GM21447 (cell line): ENCODE measurements at regions not wholly inside any gene's neighbourhood (a gene's known extent, or its start where the extent isn't known, plus 50 kb on each side); places are given as distances from the start of the nearest gene placed in this dataset.
"Not testable (repeated sequence)": the region's sequence is repeated elsewhere in the genome, so short reads cannot be mapped to it uniquely, and the experiment has no call there.

Source experiments
- ATAC-seq: cut with Tn5 transposase; IDR thresholded peaks from one replicate; pipeline ENCODE4 v1.9.1; 2021; ENCODE audit not compliant: unreplicated experiment

GRCh38 chr17:12195418-12195817 is 174.7 kb downstream of the MAP2K4 start:
- ATAC-seq, result no peak

DNA sequence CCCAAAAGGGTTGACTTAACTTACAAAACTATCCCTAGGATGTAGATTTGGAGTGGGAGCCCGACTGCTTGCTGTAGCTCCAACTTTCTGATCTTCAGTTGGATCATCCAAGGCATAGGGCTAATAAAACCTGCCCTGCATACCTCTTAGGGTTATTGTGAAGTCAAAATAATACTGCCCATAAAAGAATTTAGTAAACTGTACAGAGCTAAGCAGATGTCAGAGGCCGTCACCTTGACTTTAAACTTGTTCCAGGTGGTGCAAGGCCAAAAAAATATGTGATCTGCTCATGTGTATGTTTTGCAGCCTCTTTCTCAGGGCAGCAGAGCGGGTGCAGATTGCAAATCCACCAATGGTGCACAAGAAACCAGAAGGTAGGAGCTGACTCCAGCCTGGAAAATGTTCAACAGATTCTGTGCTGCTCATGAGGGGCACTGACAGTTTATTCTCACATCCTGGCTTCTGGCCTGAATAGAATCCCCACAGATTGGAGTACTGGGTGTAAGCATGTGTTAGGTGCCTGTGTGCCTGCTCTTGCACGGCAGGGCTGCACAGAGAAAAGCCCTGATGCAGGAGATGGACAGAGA is 180.7 kb downstream of the MAP2K4 start:
- ATAC-seq, result no peak

- no peak for ATAC-seq
These were observed 189.0 kb downstream of the MAP2K4 start for GRCh38 chr17:12209632-12210191.

DNA sequence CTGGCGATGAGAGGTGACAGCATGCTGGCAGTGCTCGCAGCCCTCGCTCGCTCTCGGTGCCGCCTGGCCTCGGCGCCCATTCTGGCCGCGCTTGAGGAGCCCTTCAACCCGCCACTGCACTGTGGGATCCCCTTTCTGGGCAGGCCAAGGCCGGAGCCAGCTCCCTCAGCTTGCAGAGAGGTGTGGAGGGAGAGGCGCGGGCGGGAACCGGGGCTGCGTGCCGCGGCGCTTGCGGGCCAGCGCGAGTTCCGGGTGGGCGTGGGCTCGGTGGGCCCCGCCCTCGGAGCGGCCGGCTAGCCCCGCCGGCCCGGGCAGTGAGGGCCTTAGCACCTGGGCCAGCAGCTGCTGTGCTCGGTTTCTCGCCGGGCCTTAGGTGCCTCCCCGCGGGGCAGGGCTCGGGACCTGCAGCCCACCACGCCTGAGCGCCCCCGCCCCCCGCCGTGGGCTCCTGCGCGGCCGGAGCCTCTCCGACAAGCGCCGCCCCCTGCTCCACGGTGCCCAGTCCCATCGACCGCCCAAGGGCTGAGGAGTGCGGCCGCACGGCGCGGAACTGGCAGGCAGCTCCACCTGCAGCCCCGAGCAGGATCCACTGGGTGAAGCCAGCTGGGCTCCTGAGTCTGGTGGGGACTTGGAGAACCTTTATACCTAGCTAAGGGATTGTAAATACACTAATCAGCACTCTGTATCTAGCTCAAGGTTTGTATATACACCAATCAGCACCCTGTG is 200.2 kb downstream of the MAP2K4 start:
- not testable (repeated sequence) for ATAC-seq

GRCh38 chr17:12222392-12222791 is 201.7 kb downstream of the MAP2K4 start:
- no peak for ATAC-seq

- ATAC-seq, result no peak
These were observed 206.9 kb downstream of the MAP2K4 start for GRCh38 chr17:12227547-12227946.

- ATAC-seq, result no peak
These were observed 208.7 kb downstream of the MAP2K4 start for GRCh38 chr17:12229335-12229734.

DNA sequence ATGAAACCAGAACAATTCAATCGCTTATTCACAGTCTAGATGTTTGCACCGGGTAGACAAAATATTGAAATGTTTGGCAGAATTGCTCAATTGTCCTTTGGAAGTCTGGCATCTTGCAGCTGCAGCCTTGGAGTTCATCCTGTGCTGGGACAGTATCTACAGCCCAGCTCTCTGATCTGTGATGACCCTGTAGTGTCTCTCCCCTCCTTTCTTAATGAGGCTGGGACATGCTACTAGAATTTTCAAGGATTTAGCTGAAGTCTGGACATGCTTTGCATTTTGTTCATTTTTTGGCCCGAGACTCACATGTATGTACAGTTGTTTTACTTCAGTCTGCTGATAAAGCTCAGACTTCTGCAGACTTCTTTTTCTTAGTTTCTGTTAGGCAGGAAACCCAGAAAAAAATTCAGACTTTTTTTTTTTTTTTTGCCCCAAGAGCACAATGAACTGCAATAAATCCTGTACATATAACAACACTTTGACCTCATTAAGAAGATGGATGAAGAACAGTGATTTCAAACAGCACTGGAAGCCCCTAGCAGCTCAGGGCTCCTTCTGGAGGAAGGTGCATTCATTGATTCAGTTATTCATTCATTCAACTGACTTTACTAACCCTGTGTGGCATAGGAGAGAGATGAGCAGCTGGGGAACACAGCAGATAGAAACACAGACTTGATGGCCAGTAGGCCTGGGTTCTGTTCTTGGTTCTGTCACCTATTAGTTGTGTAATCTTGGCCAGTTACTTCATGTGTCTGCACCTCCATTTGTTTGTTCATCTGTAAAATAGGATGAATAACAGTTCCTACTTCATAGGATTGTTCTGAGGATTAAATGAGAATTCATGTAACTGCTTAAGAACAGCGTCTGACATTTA is 210.0 kb downstream of the MAP2K4 start:
- ATAC-seq, result no peak

DNA sequence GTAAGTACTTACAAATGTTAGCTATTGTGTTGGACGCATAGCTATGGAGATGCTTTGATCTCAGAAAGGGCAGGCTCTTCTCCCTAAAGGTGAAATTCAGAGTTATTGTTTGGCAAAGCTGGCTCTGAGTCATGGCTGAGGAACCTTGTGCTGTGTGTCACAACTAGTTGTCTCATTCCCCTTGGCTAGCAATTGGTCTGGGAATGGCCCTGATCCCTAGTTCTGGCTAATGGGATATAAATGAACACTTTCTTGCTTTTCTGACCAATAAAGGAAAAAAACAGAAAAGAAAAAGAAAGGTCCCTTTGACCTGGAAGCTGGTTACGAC is 210.6 kb downstream of the MAP2K4 start:
- no peak for ATAC-seq

DNA sequence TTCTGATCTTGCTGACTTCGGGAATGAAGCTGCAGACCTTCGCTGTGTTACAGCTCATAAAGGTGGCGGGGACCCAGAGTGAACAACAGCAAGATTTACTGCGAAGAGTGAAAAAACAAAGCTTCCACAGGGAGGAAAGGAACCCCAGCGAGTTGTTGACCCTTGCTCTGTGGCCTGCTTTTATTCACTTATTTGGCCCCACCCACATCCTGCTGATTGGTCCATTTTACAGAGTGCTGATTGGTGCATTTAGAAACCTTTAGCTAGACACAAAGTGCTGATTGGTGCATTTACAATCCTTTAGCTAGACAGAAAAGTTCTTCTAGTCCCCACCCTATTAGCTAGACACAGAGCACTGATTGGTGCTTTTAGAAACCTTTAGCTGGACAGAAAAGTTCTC is 218.3 kb downstream of the MAP2K4 start:
- ATAC-seq, result not testable (repeated sequence)

DNA sequence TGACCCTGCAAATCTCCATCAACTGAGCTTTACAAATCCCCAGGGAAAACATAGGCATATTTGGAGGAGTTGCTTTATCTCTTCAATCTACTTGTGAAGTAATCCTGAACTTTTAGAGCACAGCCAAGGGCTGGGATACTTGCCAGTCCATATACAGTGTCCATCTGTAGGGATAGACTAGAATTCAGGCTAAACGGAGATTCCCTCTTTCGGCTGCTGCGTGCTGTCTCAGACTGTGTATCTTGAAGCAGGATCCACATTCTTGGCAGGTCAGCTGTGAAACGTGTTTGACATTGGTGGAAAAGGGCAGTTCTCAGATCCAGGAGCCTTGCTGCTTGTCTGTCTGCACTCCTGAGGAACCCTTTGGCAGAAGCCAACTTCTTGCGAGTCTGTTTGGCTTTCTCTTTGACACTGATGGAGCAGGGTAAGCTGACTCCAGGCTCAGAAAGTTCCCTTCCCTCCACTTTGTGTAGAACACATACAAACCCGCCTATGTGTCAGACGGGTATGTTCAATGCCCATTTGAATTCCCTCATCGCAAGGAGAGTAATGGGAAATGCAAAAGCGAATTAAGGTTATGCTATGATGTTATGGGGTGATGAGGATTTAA is 221.8 kb downstream of the MAP2K4 start:
- no peak for ATAC-seq

- no peak for ATAC-seq
These were observed 227.1 kb downstream of the MAP2K4 start for GRCh38 chr17:12247761-12248160.

GRCh38 chr17:12250973-12251372 is 230.3 kb downstream of the MAP2K4 start:
- ATAC-seq, result no peak

DNA sequence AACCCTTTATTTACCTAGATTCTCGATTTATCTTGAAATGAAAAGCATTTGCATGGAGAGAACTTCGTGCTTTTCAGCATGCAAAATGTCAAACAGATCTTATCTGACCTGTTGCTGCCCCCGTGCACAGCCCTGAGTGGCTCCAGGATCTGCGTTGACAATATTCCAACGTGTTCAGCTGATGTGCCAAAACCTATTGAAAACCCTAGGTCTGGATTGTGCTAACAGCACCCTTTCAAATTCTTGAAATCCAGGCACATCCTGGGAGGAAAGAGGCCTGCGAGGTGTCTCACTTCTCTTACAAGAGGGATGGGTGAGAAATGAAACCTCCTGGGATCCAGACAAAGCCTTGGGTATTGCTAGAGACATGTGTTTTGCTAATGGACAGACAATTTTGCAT is 231.8 kb downstream of the MAP2K4 start:
- ATAC-seq, result no peak

GRCh38 chr17:12254460-12254859 is 233.8 kb downstream of the MAP2K4 start:
- ATAC-seq, result no peak

- no peak for ATAC-seq
These were observed 235.8 kb downstream of the MAP2K4 start for GRCh38 chr17:12256380-12256995.

- no peak for ATAC-seq
These were observed 236.5 kb downstream of the MAP2K4 start for GRCh38 chr17:12257176-12257575.

DNA sequence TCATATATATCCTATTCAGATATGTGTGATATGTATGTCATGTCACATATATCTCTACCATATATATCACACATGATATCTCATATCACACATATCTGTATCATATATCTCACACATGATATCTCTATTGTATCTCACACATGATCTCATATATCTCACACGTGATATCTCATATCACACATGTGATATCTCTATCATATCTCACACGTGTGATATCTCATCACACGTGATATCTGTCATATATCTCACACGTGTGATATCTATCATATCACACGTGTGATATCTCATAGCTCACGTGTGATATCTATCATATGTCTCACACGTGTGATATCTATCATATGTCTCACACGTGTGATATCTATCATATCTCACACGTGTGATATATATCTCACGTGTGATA is 240.7 kb downstream of the MAP2K4 start:
- no peak for ATAC-seq

DNA sequence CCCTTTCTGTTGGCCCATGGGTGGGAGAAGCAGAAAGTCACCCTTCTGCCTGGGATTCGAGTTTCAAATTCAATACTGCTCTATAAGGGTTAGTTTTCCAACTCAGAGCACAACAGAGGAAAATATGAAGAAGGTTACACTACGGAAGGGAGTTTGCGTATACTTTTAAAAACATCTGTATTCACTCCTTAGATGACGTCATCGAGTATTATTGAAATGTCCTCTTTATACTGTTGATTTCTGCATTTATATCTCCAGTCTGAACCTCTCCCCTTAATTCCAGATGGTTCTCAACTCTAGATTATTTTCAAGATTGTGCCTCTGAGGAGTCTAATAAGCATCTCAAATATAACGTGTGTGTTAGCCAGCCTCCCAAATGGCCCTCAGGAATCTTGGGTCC is 249.1 kb downstream of the MAP2K4 start:
- ATAC-seq, result no peak

GRCh38 chr17:12277827-12278226 is 257.1 kb downstream of the MAP2K4 start:
- no peak for ATAC-seq

- ATAC-seq, result no peak
These were observed 261.4 kb downstream of the MAP2K4 start for GRCh38 chr17:12282056-12282455.
